MCF 10A (cell line): ENCODE measurements at regions not wholly inside any gene's neighbourhood (a gene's known extent, or its start where the extent isn't known, plus 50 kb on each side); places are given as distances from the start of the nearest gene placed in this dataset.

Source experiments
- BruUV-seq: library from RNA; stranded (reverse); fragments of 400-500 nt; replicated peaks from 2 replicates; lab custom pipeline; 2021; lab: Mats Ljungman, UMichigan
- CTCF ChIA-PET: fragments of 300-600 bp; sonication (Branson Sonifier 250); formaldehyde crosslinking; extraction: SDS; loops from one replicate; lab custom pipeline; 2021; ENCODE audit warnings: antibody characterized with exemption, inconsistent platforms; lab: Yijun Ruan, JAX
- POLR2A ChIA-PET: fragments of 300-600, 350-650 bp; sonication (Branson Sonifier 250); formaldehyde crosslinking; extraction: SDS; loops from one replicate; lab custom pipeline; 2020; ENCODE audit warnings: antibody characterized with exemption, inconsistent platforms; lab: Yijun Ruan, JAX
- DNase-seq: peaks from one replicate; pipeline ENCODE4 v3.0.0-alpha.2; 2018; ENCODE audit not compliant: unreplicated experiment
- H3K27ac Mint-ChIP-seq: one replicate; pipeline ENCODE4 v1.8.0; 2022; ENCODE audit warnings: mild to moderate bottlenecking, low read depth, mixed read lengths; ENCODE audit not compliant: unreplicated experiment
- H3K27me3 Mint-ChIP-seq: one replicate; pipeline ENCODE4 v1.8.0; 2022; ENCODE audit warnings: mixed read lengths; ENCODE audit not compliant: insufficient read depth, unreplicated experiment
- H3K36me3 Mint-ChIP-seq: one replicate; pipeline ENCODE4 v1.8.0; 2022; ENCODE audit warnings: mild to moderate bottlenecking, moderate library complexity, mixed read lengths; ENCODE audit not compliant: insufficient read depth, unreplicated experiment
- H3K4me1 Mint-ChIP-seq: one replicate; pipeline ENCODE4 v1.8.0; 2022; ENCODE audit warnings: mixed read lengths; ENCODE audit not compliant: insufficient read depth, unreplicated experiment
- H3K4me3 Mint-ChIP-seq: one replicate; pipeline ENCODE4 v1.8.0; 2022; ENCODE audit warnings: mild to moderate bottlenecking, moderate library complexity, mixed read lengths; ENCODE audit not compliant: unreplicated experiment
- H3K9me3 Mint-ChIP-seq: one replicate; pipeline ENCODE4 v1.8.0; 2022; ENCODE audit warnings: mixed read lengths; ENCODE audit not compliant: unreplicated experiment
- CTCF ChIP-seq: fragments of 200-600 bp; IDR thresholded peaks from one replicate; pipeline ENCODE4 v1.8.0; 2022; ENCODE audit warnings: antibody characterized with exemption, mild to moderate bottlenecking; ENCODE audit not compliant: unreplicated experiment
- intact Hi-C: fragments of 100-400 bp; cut with micrococcal nuclease; formaldehyde crosslinking; loops from 2 replicates; pipeline ENCODE4 v1.14.1; 2022

- no peak for TF ChIP-seq CTCF
- Mint-ChIP-seq H3K4me3 (no peak overlapping the region), H3K4me1 (no peaks in the 10 kb centered on the region), H3K27ac (no peak overlapping the region), H3K27me3 (no peaks in the 10 kb centered on the region), H3K36me3 (no peaks in the 10 kb centered on the region), H3K9me3 (peaks cover 5% of the 10 kb centered on the region)
- CTCF ChIA-PET = interaction anchor here (0.8 to 11.4 kb wide), 9 partner anchors 8 to 187 kb away, joined by 3 to 137 read pairs (median 4); no protein-coding TSS in a partner anchor
- POLR2A ChIA-PET = interaction anchor here (0.7 to 1.0 kb wide), 2 partner anchors 8 to 513 kb away, joined by 3 to 4 read pairs; no protein-coding TSS in a partner anchor
- no peak for DNase-seq
- intact Hi-C loops = no loop called here
- BruUV-seq = no TSS peak
Observed at GRCh38 chr5:170446365-170446764, 57.2 kb upstream of the KCNMB1 start.

GRCh38 chr5:170445936-170446335, 56.8 kb upstream of the KCNMB1 start:
- intact Hi-C loops = no loop called here
- Mint-ChIP-seq H3K9me3 (peaks cover 5% of the 10 kb centered on the region), H3K27ac (no peak overlapping the region), H3K4me1 (no peaks in the 10 kb centered on the region), H3K27me3 (no peaks in the 10 kb centered on the region), H3K4me3 (no peak overlapping the region), H3K36me3 (no peaks in the 10 kb centered on the region)
- BruUV-seq = no TSS peak
- no peak for TF ChIP-seq CTCF
- CTCF ChIA-PET = interaction anchor here (0.8 to 11.4 kb wide), 5 partner anchors 12 to 187 kb away, joined by 3 to 137 read pairs (median 5); no protein-coding TSS in a partner anchor
- DNase-seq = no peak
- POLR2A ChIA-PET = interaction anchor here (0.7 kb wide), 1 partner anchor 513 kb away, joined by 4 read pairs; no protein-coding TSS in a partner anchor

GRCh38 chr5:170444969-170445505, 55.9 kb upstream of the KCNMB1 start:
- no peak for DNase-seq
- TF ChIP-seq CTCF = no peak
- no TSS peak for BruUV-seq
- intact Hi-C loops = no loop called here
- Mint-ChIP-seq H3K4me3 (no peak overlapping the region), H3K9me3 (peaks cover 5% of the 10 kb centered on the region), H3K27ac (no peak overlapping the region), H3K36me3 (no peaks in the 10 kb centered on the region), H3K4me1 (no peaks in the 10 kb centered on the region), H3K27me3 (no peaks in the 10 kb centered on the region)
- ChIA-PET CTCF (interaction anchor here (1.1 to 11.4 kb wide), 5 partner anchors 11 to 188 kb away, joined by 3 to 137 read pairs (median 8); no protein-coding TSS in a partner anchor), POLR2A (no interaction called here)

- no peaks in the 10 kb centered on the region for H3K36me3 Mint-ChIP-seq
- H3K4me1 Mint-ChIP-seq = no peaks in the 10 kb centered on the region
- no TSS peak for BruUV-seq
- H3K27ac Mint-ChIP-seq = no peak overlapping the region
- POLR2A ChIA-PET = interaction anchor here (0.7 kb wide), 1 partner anchor 121 kb away, joined by 4 read pairs; no protein-coding TSS in a partner anchor
- DNase-seq = no peak
- no peak for TF ChIP-seq CTCF
- H3K27me3 Mint-ChIP-seq = no peaks in the 10 kb centered on the region
- H3K4me3 Mint-ChIP-seq = no peak overlapping the region
- peaks cover 5% of the 10 kb centered on the region for H3K9me3 Mint-ChIP-seq
- intact Hi-C loops = no loop called here
- CTCF ChIA-PET = interaction anchor here (0.5 to 11.4 kb wide), 8 partner anchors 10 to 451 kb away, joined by 3 to 137 read pairs (median 5); no protein-coding TSS in a partner anchor
Observed at GRCh38 chr5:170444181-170444580, 55.0 kb upstream of the KCNMB1 start.
